Stimulated activated naive B cell treated with anti-CD40 and anti-IgM and Interleukin-4, amounts not matched to agents 10 μg/mL and 1 μg/mL and 100 μg/mL, for 72 hours (primary cell): ENCODE measurements at regions not wholly inside any gene's neighbourhood (a gene's known extent, or its start where the extent isn't known, plus 50 kb on each side); places are given as distances from the start of the nearest gene placed in this dataset.

ENCODE experiments used
- ATAC-seq, 2 donors: fragments of 150-1000 bp; cut with Tn5 transposase; replicated peaks; 2 replicates each; pipeline ENCODE4 v1.10.0; 2021; ENCODE audit warnings: moderate library complexity in 1 of 2
- DNase-seq: peaks from one replicate; pipeline ENCODE4 v3.0.0; 2021
- H3K27ac Mint-ChIP-seq: one replicate; pipeline ENCODE4 v1.8.0; 2022; ENCODE audit warnings: mild to moderate bottlenecking, mixed read lengths
- H3K27me3 Mint-ChIP-seq, 2 donors: one replicate each; pipeline ENCODE4 v1.8.0; 2022; ENCODE audit warnings: mixed read lengths in 2 of 2
- H3K36me3 Mint-ChIP-seq, 2 donors: one replicate each; pipeline ENCODE4 v1.8.0; 2022; ENCODE audit warnings: mixed read lengths in 2 of 2, mild to moderate bottlenecking in 1 of 2
- H3K4me1 Mint-ChIP-seq, 2 donors: one replicate each; pipeline ENCODE4 v1.8.0; 2022; ENCODE audit warnings: mixed read lengths in 2 of 2, mild to moderate bottlenecking in 1 of 2
- H3K4me3 Mint-ChIP-seq, 2 donors: one replicate each; pipeline ENCODE4 v1.8.0; 2022; ENCODE audit warnings: mild to moderate bottlenecking in 2 of 2, mixed read lengths in 2 of 2, moderate library complexity in 1 of 2
- H3K9me3 Mint-ChIP-seq, 2 donors: one replicate each; pipeline ENCODE4 v1.8.0; 2022; ENCODE audit warnings: mixed read lengths in 2 of 2, mild to moderate bottlenecking in 1 of 2

DNA sequence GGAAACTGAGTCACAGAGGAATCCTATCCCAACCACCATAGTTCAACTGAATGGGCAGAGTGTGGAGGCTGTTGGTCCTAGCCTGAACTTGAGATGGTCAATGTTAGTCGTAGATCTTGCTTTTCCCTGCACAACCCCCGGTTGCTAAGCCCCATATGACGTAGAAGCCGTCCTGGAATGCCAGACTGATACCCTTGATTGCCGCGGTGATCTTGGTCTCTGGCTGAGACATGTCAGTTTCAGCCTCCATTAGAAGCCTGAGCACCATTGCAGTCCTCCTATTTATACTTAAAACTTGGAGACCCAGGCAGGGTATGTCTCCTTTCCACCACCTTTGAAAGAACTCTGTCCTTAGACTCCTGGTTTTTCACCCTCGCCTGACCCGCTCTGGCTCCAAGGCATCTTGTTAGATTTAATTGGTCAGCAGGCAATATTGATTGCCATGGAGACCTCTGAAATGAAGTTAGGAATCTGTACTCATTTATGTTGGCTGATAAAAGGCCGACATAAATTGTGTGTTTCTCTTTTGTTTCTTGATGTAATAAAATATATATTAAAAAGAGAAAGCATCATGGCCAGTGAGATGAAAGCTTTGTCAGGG is 53.4 kb downstream of the RPLP1 start:
- Mint-ChIP-seq H3K4me1 (peaks cover 0 to 7% of the 10 kb centered on the region in 2 donors), H3K27me3 (peaks cover 26 to 34% of the 10 kb centered on the region in 2 donors), H3K4me3 (no peak overlapping the region), H3K36me3 (no peaks in the 10 kb centered on the region), H3K9me3 (peaks cover 0 to 1% of the 10 kb centered on the region in 2 donors), H3K27ac (no peak overlapping the region)
- ATAC-seq = no peak
- no peak for DNase-seq

DNA sequence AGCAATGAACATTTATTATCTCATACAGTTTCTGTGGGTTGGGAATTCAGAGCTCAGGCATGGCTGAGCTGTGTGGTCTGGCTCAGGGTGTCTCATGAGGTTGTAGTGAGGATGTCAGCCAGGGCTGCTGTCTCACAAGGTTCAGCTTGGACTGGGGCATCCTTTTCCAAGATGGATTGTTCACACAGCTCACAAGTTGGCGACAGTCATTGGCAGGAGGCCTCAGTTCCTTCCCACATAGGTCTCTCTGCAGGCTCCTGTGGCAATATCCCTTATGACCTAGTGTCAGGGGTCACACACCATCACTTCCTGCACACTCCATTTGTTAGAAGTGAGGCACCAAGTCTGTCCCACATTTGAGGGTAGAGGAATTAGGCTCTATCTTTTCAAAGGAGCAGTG is 56.0 kb downstream of the RPLP1 start:
- no peaks in the 10 kb centered on the region for H3K36me3 Mint-ChIP-seq
- no peak for DNase-seq
- no peak for ATAC-seq

DNA sequence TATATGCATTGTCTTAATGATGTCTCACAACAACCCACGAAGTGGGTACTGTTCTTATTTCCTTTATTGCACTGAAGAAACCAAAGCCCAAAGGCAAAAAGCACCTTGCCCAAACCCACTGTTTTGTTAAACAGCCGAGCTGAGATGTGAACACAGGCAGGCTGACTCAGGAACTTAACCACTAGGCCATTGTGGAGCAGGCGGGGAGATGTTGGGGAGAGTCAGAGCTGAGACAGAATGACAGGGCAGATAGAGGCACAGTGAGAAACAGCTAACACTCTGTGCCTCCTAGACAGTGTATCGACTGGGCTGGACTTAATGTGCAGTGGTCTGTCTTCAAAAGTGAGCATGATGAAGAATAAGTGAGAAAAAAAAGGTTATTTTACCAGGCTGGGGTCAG is 56.5 kb downstream of the RPLP1 start:
- Mint-ChIP-seq H3K27ac (no peak overlapping the region), H3K4me1 (peaks cover 0 to 7% of the 10 kb centered on the region in 2 donors), H3K9me3 (peaks cover 0 to 3% of the 10 kb centered on the region in 2 donors), H3K4me3 (no peak overlapping the region), H3K27me3 (peaks cover 44 to 51% of the 10 kb centered on the region in 2 donors), H3K36me3 (no peaks in the 10 kb centered on the region)
- ATAC-seq = no peak
- no peak for DNase-seq

More for the DNA sequence above, 56.0 kb downstream of the RPLP1 start:
- H3K9me3 Mint-ChIP-seq = peaks cover 0 to 3% of the 10 kb centered on the region in 2 donors
- H3K27me3 Mint-ChIP-seq = peaks cover 41 to 51% of the 10 kb centered on the region in 2 donors
- H3K4me3 Mint-ChIP-seq = no peak overlapping the region
- peaks cover 0 to 7% of the 10 kb centered on the region in 2 donors for H3K4me1 Mint-ChIP-seq
- H3K27ac Mint-ChIP-seq = no peak overlapping the region

DNA sequence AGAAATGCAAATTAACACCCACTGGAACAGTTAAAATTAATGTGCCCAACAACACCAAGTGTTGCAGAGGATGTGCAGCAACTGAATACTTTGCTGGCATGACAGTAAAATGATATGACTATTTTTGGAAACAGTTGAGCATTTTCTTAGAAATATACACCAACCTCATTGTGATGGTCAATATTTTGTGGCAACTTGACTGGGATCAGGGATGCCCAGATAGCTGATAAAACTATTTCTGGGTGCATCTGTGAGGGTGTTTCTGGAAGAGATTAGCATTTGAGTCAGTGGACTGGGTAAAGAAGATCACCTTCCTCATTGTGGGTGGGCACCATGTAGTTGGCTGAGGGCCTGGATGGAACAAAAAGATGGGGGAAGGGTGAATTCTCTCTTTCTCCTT is 57.9 kb downstream of the RPLP1 start:
- no peak for DNase-seq
- Mint-ChIP-seq H3K27ac (no peak overlapping the region), H3K4me3 (no peak overlapping the region), H3K4me1 (no peaks in the 10 kb centered on the region), H3K27me3 (peaks cover 39 to 56% of the 10 kb centered on the region in 2 donors), H3K36me3 (no peaks in the 10 kb centered on the region), H3K9me3 (peaks cover 0 to 3% of the 10 kb centered on the region in 2 donors)
- peak in 1 of 2 donors; percentile 38 for ATAC-seq

DNA sequence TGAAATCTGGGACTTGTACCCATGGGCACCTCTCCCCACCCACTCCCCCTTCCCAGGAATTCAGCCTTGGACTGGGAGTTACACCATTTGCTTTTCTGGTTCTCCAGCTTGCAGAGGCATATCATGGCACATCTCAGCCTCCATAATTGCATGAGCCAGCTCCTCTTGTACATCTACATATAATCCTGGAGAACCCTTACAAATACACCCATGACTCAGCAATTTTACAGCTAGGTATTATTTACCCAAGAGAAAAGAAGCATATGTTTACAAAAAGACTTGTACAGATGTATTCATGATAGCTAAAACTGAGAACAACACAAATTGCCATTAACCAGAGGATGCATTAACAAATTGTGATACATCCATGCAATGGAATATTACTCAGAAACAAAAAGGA is 58.4 kb downstream of the RPLP1 start:
- DNase-seq = no peak
- H3K4me3 Mint-ChIP-seq = no peak overlapping the region
- peaks cover 36 to 52% of the 10 kb centered on the region in 2 donors for H3K27me3 Mint-ChIP-seq
- peaks cover 0 to 3% of the 10 kb centered on the region in 2 donors for H3K9me3 Mint-ChIP-seq
- H3K27ac Mint-ChIP-seq = no peak overlapping the region
- ATAC-seq = no peak
- H3K36me3 Mint-ChIP-seq = no peaks in the 10 kb centered on the region
- H3K4me1 Mint-ChIP-seq = no peaks in the 10 kb centered on the region

DNA sequence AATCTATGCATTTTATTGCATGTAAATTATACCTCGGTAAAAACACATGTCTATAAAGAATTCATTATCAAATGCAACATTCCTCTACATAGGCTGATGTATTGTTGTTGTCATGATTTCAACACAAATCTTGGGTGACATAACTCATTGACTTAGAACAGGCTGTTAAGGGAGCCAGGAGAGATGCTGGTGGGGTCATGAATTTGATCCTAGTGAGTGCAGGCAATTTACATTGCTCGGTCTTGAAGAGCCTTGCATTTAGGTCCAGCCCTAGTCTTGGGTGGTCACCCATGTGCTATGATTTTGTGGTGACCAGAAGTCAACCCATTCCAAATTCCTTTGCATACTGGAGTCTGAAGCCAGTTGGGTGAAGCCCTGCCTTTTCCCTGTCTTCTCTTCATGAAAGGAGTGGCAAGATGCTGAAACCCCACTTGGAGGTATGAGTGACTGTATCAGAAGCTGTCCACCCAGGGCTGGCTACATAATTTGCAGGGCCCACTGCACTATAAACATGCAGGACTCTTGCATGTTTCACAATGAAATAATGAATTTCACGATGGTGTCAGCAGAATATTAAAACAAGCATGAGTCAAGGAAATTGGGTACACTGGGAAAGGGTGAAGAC is 59.2 kb downstream of the RPLP1 start:
- Mint-ChIP-seq H3K4me1 (no peaks in the 10 kb centered on the region), H3K4me3 (no peak overlapping the region), H3K27me3 (peaks cover 35 to 52% of the 10 kb centered on the region in 2 donors), H3K36me3 (no peaks in the 10 kb centered on the region), H3K9me3 (peaks cover 0 to 3% of the 10 kb centered on the region in 2 donors), H3K27ac (no peak overlapping the region)
- DNase-seq (no peak), ATAC-seq (no peak)

DNA sequence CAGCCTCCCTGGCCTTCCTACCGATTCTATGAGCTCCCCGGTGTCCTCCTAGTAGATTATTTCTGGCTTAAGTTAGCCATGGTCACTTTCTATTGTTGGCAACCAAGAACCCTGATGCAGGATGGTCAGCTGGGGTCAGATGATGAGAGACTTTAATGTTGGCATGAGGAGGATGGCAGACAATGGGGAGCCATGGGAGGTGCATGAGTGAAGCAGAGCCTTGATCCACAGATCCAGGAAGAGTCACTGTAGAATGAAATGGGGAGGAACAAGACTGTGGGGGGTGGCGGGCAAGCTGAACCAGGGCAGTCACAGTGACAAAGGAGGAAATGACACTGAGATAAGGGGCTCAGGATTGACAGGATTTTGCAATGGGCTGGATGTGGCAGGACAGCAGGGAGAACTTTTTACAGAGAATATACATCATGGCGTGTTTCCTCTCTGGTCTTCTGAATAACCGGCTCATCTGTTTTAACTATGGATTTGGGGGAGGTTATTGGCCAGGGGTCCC is 60.9 kb downstream of the RPLP1 start:
- no peak for DNase-seq
- Mint-ChIP-seq H3K9me3 (peaks cover 0 to 3% of the 10 kb centered on the region in 2 donors), H3K27me3 (peaks cover 34 to 46% of the 10 kb centered on the region in 2 donors), H3K4me3 (no peak overlapping the region), H3K36me3 (no peaks in the 10 kb centered on the region), H3K27ac (no peak overlapping the region), H3K4me1 (no peaks in the 10 kb centered on the region)
- ATAC-seq = no peak

DNA sequence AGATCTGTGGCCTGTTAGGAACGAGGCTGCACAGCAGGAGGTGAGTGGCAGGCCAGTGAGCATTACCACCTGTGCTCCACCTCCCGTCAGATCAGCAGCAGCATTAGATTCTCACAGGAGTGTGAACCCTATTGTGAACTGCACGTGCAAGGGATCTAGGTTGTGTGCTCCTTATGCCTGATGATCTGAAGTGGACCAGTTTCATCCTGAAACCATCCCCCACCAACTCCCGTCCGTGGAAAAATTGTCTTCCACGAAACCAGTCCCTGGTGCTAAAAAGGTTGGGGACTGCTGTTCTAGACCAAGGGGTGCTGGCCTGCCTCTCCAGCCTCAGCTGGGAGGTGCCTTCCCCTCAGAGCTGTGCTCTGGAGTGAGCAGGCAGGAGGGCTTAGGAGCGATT is 61.4 kb downstream of the RPLP1 start:
- ATAC-seq = no peak
- Mint-ChIP-seq H3K27ac (no peak overlapping the region), H3K9me3 (peaks cover 0 to 3% of the 10 kb centered on the region in 2 donors), H3K4me3 (no peak overlapping the region), H3K27me3 (peaks cover 33 to 47% of the 10 kb centered on the region in 2 donors), H3K4me1 (no peaks in the 10 kb centered on the region), H3K36me3 (no peaks in the 10 kb centered on the region)
- DNase-seq = no peak

DNA sequence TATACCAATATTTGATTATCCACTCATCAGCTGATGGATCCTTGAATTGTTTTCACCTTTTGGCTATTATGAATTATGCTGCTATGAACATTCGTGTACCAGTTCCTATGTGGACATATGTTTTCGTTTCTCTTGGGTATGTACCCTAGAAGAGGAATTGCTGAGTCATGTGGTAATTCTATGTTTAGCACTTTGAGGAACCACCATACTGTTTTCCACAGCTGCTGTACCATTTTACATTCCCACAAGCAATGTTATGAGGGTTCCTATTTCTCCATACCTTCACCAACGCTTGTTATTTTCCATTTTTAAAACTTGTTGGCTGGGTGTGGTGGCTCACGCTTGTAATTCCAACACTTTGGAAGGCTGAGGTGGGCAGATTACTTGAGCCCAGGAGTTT is 62.9 kb downstream of the RPLP1 start:
- H3K9me3 Mint-ChIP-seq = peaks cover 0 to 2% of the 10 kb centered on the region in 2 donors
- peaks cover 28 to 49% of the 10 kb centered on the region in 2 donors for H3K27me3 Mint-ChIP-seq
- ATAC-seq (no peak), DNase-seq (no peak)
- no peak overlapping the region for H3K27ac Mint-ChIP-seq
- no peak overlapping the region for H3K4me3 Mint-ChIP-seq
- H3K4me1 Mint-ChIP-seq = no peaks in the 10 kb centered on the region
- no peaks in the 10 kb centered on the region for H3K36me3 Mint-ChIP-seq

DNA sequence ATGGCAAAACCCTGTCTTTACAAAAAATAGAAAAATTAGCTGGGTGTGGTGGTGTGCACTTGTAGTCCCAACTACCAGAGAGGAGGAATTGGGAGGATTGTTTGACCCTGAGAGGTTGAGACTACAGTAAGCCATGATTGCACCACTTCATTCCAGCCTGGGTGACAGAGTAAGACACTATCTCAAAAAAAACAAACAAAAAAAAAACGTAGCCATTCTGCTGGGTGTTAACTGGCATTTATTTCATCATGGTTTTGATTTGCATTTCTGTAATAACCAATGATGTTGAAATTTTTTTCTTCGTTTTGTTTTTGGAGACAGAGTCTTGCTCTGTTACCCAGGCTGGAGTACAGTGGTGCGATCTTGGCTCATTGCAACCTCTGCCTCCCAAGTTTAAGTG is 63.3 kb downstream of the RPLP1 start:
- H3K36me3 Mint-ChIP-seq = no peaks in the 10 kb centered on the region
- no peak for ATAC-seq
- no peak for DNase-seq
- H3K9me3 Mint-ChIP-seq = peaks cover 0 to 2% of the 10 kb centered on the region in 2 donors
- no peak overlapping the region for H3K4me3 Mint-ChIP-seq
- no peaks in the 10 kb centered on the region for H3K4me1 Mint-ChIP-seq
- H3K27me3 Mint-ChIP-seq = peaks cover 28 to 50% of the 10 kb centered on the region in 2 donors
- no peak overlapping the region for H3K27ac Mint-ChIP-seq

DNA sequence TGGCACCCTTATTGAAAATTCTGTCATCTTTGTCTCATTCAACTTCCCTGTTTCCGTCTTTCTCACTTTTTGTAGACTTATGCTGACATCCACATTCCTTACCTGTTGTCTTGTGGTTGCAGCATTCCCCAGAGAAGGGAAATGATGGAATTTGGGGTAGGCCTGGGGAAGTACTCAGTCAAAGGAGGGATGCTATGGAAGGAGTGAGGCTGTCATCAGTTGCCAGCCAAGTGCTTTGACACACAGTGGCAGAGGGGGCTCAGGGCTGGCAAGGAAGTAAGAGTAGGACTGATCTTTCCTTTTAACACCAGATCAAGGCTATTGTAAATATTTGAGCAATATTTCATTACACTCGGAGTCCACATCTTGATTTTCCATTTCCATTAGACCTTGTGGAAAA is 64.4 kb downstream of the RPLP1 start:
- H3K27me3 Mint-ChIP-seq = peaks cover 32 to 52% of the 10 kb centered on the region in 2 donors
- H3K9me3 Mint-ChIP-seq = peaks cover 0 to 2% of the 10 kb centered on the region in 2 donors
- H3K36me3 Mint-ChIP-seq = no peaks in the 10 kb centered on the region
- H3K27ac Mint-ChIP-seq = no peak overlapping the region
- ATAC-seq = no peak
- no peaks in the 10 kb centered on the region for H3K4me1 Mint-ChIP-seq
- H3K4me3 Mint-ChIP-seq = no peak overlapping the region
- no peak for DNase-seq

DNA sequence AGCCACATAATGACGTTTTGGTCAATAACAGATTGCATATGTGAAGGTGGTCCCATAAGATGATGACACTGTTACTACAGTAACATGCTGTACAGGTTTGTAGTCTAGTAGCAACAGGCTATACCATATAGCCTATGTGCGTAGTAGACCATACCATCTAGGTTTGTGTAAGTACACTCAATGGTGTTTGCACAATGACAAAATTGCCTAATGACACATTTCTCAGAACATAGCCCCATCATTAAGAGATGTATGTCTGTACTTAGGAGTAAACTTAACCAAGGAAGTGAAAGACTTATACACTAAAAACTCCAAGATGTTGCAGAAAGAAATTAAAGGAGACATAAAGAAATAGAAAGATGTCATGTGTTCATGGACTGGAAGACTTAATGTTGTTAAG is 66.2 kb downstream of the RPLP1 start:
- Mint-ChIP-seq H3K36me3 (no peaks in the 10 kb centered on the region), H3K4me1 (peaks cover 0 to 3% of the 10 kb centered on the region in 2 donors), H3K27ac (no peak overlapping the region), H3K9me3 (no peaks in the 10 kb centered on the region), H3K4me3 (no peak overlapping the region), H3K27me3 (peaks cover 25 to 41% of the 10 kb centered on the region in 2 donors)
- ATAC-seq (no peak), DNase-seq (no peak)

DNA sequence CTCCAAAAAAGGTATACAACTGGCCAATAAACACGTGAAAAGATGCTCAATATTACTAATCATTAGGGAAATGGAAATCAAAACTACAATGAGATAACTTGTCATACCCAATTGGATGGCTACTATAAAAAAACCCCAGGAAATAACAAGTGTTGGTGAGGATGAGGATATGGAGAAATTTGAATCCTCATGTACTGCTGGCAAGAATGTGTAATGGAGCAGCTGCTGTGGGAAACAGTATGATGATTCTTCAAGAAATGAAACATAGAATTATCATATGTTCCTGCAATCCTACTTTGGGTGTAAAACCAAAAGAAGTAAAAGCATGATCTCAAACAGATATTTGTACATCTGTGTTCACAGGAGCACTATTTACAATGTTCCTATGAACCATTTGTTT is 67.4 kb downstream of the RPLP1 start:
- Mint-ChIP-seq H3K9me3 (no peaks in the 10 kb centered on the region), H3K4me1 (peaks cover 0 to 3% of the 10 kb centered on the region in 2 donors), H3K36me3 (no peaks in the 10 kb centered on the region), H3K27me3 (peaks cover 34 to 36% of the 10 kb centered on the region in 2 donors), H3K27ac (no peak overlapping the region), H3K4me3 (no peak overlapping the region)
- DNase-seq (no peak), ATAC-seq (no peak)

DNA sequence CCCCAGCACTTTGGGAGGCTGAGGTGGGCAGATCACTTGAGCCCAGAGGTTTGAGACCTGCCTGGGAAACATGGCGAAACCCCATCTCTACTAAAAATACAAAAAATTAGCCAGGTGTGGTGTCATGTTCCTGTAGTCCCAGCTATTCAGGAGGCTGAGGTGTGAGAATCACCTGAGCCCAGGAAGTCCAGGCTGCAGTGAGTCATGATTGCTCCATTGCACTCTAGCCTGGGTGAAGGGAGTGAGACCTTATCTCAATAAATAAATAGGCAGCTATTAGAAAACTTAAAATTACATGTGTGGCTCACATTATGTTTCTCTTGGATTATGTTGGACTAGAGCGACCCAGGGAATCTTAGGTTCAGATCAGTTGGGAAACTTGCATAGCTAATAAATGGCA is 69.7 kb downstream of the RPLP1 start:
- Mint-ChIP-seq H3K36me3 (no peaks in the 10 kb centered on the region), H3K27ac (no peak overlapping the region), H3K9me3 (no peaks in the 10 kb centered on the region), H3K4me3 (no peak overlapping the region), H3K27me3 (peaks cover 28 to 39% of the 10 kb centered on the region in 2 donors), H3K4me1 (peaks cover 0 to 3% of the 10 kb centered on the region in 2 donors)
- DNase-seq (no peak), ATAC-seq (no peak)
